CD8-positive, alpha-beta memory T cell (primary cell): ENCODE measurements at regions not wholly inside any gene's neighbourhood (a gene's known extent, or its start where the extent isn't known, plus 50 kb on each side); places are given as distances from the start of the nearest gene placed in this dataset.
A peak's percentile ranks its signal among the peaks of the same experiment; 100 is the strongest.
"Not testable (repeated sequence)": the region's sequence is repeated elsewhere in the genome, so short reads cannot be mapped to it uniquely, and the experiment has no call there.

Source experiments
- CTCF ChIA-PET: fragments of 350-600 bp; sonication (Branson Sonifier 250); formaldehyde crosslinking; loops from one replicate; lab custom pipeline; 2021; ENCODE audit warnings: antibody characterized with exemption; lab: Charles Lee
- POLR2A ChIA-PET: fragments of 350-600 bp; sonication (Branson Sonifier 250); formaldehyde crosslinking; loops from one replicate; lab custom pipeline; 2021; ENCODE audit warnings: antibody characterized with exemption; lab: Charles Lee
- DNase-seq, 5 donors: peaks; one replicate each; pipeline versions ENCODE4 v3.0.0 to v3.0.0-alpha.2; 2020 to 2022; ENCODE audit warnings: mixed read lengths in 1 of 5
- H3K27ac ChIP-seq: one replicate; pipeline ENCODE4 v1.7.0; 2013; ENCODE audit warnings: low read depth, mild to moderate bottlenecking, low read length, moderate library complexity
- H3K27me3 ChIP-seq: 2 replicates; pipeline ENCODE4 v1.7.0; 2013; ENCODE audit warnings: low read length, mild to moderate bottlenecking; ENCODE audit not compliant: insufficient read depth, poor library complexity, severe bottlenecking
- H3K36me3 ChIP-seq: 2 replicates; pipeline ENCODE4 v1.7.0; 2013; ENCODE audit warnings: mild to moderate bottlenecking, low read length, moderate library complexity; ENCODE audit not compliant: insufficient read depth
- H3K4me1 ChIP-seq: 2 replicates; pipeline ENCODE4 v1.7.0; 2013; ENCODE audit warnings: mild to moderate bottlenecking, low read length, moderate library complexity; ENCODE audit not compliant: insufficient read depth
- H3K4me3 ChIP-seq: 2 replicates; pipeline ENCODE4 v1.7.0; 2013; ENCODE audit warnings: mild to moderate bottlenecking, low read length
- H3K9me3 ChIP-seq: 2 replicates; pipeline ENCODE4 v1.7.0; 2013; ENCODE audit warnings: mild to moderate bottlenecking, low read length
- H3K27ac Mint-ChIP-seq, 8 donors: one replicate each; pipeline ENCODE4 v1.8.0; 2020 to 2021; ENCODE audit warnings: mixed read lengths in 8 of 8, mild to moderate bottlenecking in 6 of 8, inconsistent platforms in 3 of 8, moderate library complexity in 3 of 8
- H3K27me3 Mint-ChIP-seq, 2 donors: one replicate each; pipeline ENCODE4 v1.8.0; 2020 to 2021; ENCODE audit warnings: mixed read lengths in 2 of 2, mild to moderate bottlenecking in 1 of 2, moderate library complexity in 1 of 2
- H3K36me3 Mint-ChIP-seq, 3 donors: one replicate each; pipeline ENCODE4 v1.8.0; 2020 to 2021; ENCODE audit warnings: mixed read lengths in 3 of 3, inconsistent platforms in 1 of 3, mild to moderate bottlenecking in 1 of 3
- H3K4me1 Mint-ChIP-seq, 3 donors: one replicate each; pipeline ENCODE4 v1.8.0; 2020 to 2021; ENCODE audit warnings: mixed read lengths in 3 of 3, inconsistent platforms in 1 of 3, mild to moderate bottlenecking in 1 of 3
- H3K4me3 Mint-ChIP-seq, 7 donors: one replicate each; pipeline ENCODE4 v1.8.0; 2020 to 2021; ENCODE audit warnings: mixed read lengths in 7 of 7, mild to moderate bottlenecking in 6 of 7, moderate library complexity in 4 of 7, inconsistent platforms in 2 of 7
- H3K9me3 Mint-ChIP-seq, 5 donors: one replicate each; pipeline ENCODE4 v1.8.0; 2020 to 2022; ENCODE audit warnings: mixed read lengths in 5 of 5, mild to moderate bottlenecking in 3 of 5, moderate library complexity in 2 of 5, inconsistent platforms in 1 of 5

GRCh38 chr21:8992731-8993174 is 1528.6 kb upstream of the TPTE start:
- Mint-ChIP-seq H3K4me1 (no peaks in the 10 kb centered on the region), H3K27ac (peak overlapping the region in 1 of 8 donors; percentile 1), H3K36me3 (peaks cover 0 to 16% (median 0%) of the 10 kb centered on the region in 3 donors), H3K27me3 (peaks cover 25 to 47% of the 10 kb centered on the region in 2 donors), H3K4me3 (no peak overlapping the region), H3K9me3 (peaks cover 29 to 63% (median 43%) of the 10 kb centered on the region in 5 donors)
- no peaks in the 10 kb centered on the region for H3K36me3 ChIP-seq
- no peaks in the 10 kb centered on the region for H3K27me3 ChIP-seq
- ChIA-PET POLR2A (no interaction called here), CTCF (no interaction called here)
- no peaks in the 10 kb centered on the region for H3K4me1 ChIP-seq
- no peak overlapping the region for H3K4me3 ChIP-seq
- H3K9me3 ChIP-seq, result no peaks in the 10 kb centered on the region
- no peak overlapping the region for H3K27ac ChIP-seq
- no peak for DNase-seq

DNA sequence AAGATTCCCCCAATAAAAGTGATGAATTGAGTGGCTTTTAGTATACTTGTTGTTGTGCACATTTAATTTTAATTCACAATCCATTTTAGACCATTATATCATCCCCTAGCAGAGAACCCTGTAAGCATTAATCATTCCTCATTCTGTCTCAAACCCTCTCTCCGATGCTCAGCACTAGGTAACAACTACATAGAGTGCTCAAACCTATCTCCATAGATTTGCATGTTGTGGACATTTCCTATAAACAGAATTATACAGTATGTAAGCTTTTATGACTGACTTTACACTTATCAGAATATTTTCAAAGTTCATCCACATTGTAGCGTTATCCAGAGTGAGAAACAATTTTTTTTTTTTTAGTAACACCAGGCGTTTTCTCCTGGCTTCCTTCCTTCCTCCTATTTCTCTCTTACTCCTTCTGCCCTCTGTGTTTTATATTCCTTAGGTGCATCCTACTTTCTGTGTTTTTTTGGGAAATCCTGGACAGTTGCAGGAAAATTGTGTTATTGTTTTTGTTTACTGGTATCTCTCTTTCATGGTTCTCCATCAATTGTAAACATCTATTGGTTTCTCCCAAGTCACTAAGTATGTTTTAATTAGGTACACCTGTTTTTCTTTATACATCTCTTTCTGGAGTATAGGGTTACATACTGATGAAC is 1528.0 kb upstream of the TPTE start:
- H3K27me3 ChIP-seq, result no peaks in the 10 kb centered on the region
- DNase-seq, result no peak
- Mint-ChIP-seq H3K4me3 (no peak overlapping the region), H3K27me3 (peaks cover 25 to 47% of the 10 kb centered on the region in 2 donors), H3K9me3 (peaks cover 30 to 63% (median 43%) of the 10 kb centered on the region in 5 donors), H3K36me3 (peaks cover 0 to 16% (median 0%) of the 10 kb centered on the region in 3 donors), H3K27ac (no peak overlapping the region), H3K4me1 (no peaks in the 10 kb centered on the region)
- H3K9me3 ChIP-seq, result no peaks in the 10 kb centered on the region
- CTCF ChIA-PET, result no interaction called here
- no peak overlapping the region for H3K4me3 ChIP-seq
- no peaks in the 10 kb centered on the region for H3K36me3 ChIP-seq
- H3K27ac ChIP-seq, result no peak overlapping the region
- POLR2A ChIA-PET, result no interaction called here
- no peaks in the 10 kb centered on the region for H3K4me1 ChIP-seq

- Mint-ChIP-seq H3K4me1 (no peaks in the 10 kb centered on the region), H3K4me3 (no peak overlapping the region), H3K36me3 (peaks cover 0 to 16% (median 0%) of the 10 kb centered on the region in 3 donors), H3K27me3 (peaks cover 25 to 47% of the 10 kb centered on the region in 2 donors), H3K27ac (no peak overlapping the region), H3K9me3 (peaks cover 30 to 58% (median 40%) of the 10 kb centered on the region in 5 donors)
- Histone ChIP-seq H3K36me3 (no peaks in the 10 kb centered on the region), H3K27me3 (no peaks in the 10 kb centered on the region), H3K9me3 (no peaks in the 10 kb centered on the region), H3K27ac (no peak overlapping the region), H3K4me3 (no peak overlapping the region), H3K4me1 (no peaks in the 10 kb centered on the region)
- no peak for DNase-seq
- CTCF ChIA-PET, result no interaction called here
- POLR2A ChIA-PET, result no interaction called here
Observed at GRCh38 chr21:8993943-8994639, 1527.3 kb upstream of the TPTE start.

DNA sequence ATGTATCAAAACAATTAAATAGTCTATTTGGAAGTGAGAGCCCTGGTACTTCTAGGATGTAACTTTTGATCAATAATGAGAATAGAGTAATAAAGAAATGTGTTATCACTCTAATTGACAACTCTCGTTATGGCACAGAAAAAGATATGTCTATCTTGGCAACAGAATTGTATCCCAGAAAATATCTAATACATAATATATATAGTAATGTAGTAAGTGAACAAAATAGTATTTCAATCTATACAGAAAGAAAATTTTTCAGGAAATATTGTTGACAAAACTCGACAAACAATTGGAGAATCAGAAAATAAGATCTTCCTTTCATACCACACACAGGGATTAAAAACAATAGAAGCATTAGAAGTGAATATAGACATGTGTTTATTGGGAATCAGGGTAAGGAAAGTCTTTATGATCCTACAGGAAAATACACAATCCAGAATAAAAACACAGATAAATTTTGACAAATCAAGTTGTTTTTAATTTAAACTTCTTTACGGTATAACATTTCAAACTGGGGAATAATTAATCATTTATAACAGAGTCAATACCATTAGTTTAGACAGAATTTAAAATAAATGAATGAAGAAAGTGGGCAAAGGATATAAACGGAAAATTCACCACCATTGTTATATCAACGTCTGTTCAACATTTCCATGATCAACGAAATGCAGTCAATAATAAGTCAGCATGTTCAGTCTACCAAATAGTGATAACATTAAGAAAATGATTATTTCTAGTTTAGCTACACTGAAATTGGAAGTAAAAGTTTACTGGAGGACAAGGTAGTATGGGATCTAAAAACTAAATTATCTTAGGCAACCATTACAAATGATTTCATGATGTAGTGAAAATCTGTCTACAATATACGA is 1526.5 kb upstream of the TPTE start:
- Histone ChIP-seq H3K9me3 (no peaks in the 10 kb centered on the region), H3K4me3 (no peak overlapping the region), H3K36me3 (no peaks in the 10 kb centered on the region), H3K27me3 (no peaks in the 10 kb centered on the region), H3K27ac (no peak overlapping the region), H3K4me1 (no peaks in the 10 kb centered on the region)
- Mint-ChIP-seq H3K4me3 (no peak overlapping the region), H3K4me1 (no peaks in the 10 kb centered on the region), H3K9me3 (peaks cover 31 to 57% (median 39%) of the 10 kb centered on the region in 5 donors), H3K27ac (no peak overlapping the region), H3K27me3 (peaks cover 25 to 47% of the 10 kb centered on the region in 2 donors), H3K36me3 (peaks cover 0 to 16% (median 0%) of the 10 kb centered on the region in 3 donors)
- POLR2A ChIA-PET, result no interaction called here
- no peak for DNase-seq
- CTCF ChIA-PET, result no interaction called here

GRCh38 chr21:8996487-8996968 is 1524.9 kb upstream of the TPTE start:
- POLR2A ChIA-PET, CTCF ChIA-PET, H3K27ac ChIP-seq, H3K4me1 ChIP-seq, H3K36me3 ChIP-seq, H3K4me3 ChIP-seq, DNase-seq, H3K27me3 ChIP-seq, H3K27ac Mint-ChIP-seq, H3K4me3 Mint-ChIP-seq, H3K9me3 ChIP-seq, H3K4me1 Mint-ChIP-seq: not testable (repeated sequence)
- Mint-ChIP-seq H3K27me3 (peaks cover 20 to 36% of the 10 kb centered on the region in 2 donors), H3K9me3 (peaks cover 27 to 53% (median 37%) of the 10 kb centered on the region in 5 donors), H3K36me3 (peaks cover 0 to 11% (median 0%) of the 10 kb centered on the region in 3 donors)

DNA sequence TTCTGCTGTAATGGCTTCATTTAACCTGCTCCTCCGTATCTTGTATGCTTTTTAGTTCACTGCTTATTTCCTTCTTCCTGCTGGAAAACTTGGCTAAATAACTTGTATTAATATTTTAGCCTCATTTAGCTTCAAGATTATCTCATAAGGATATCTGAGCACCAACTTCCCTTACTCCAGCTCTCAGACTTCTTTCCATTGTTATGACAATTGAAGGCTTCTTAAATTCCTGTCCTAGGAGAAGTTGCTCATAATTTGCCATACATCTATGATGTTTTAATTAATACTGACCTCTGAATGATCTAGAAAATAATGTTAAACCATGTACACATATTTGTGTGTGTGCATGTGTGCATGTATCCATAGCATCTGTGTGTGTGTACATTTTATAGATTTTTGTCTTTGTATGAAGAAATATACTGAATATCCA is 1524.4 kb upstream of the TPTE start:
- peaks cover 23 to 50% (median 37%) of the 10 kb centered on the region in 5 donors for H3K9me3 Mint-ChIP-seq
- CTCF ChIA-PET, result no interaction called here
- POLR2A ChIA-PET, result no interaction called here

GRCh38 chr21:8997443-8998390 is 1523.7 kb upstream of the TPTE start:
- DNase-seq, H3K27me3 ChIP-seq, H3K36me3 ChIP-seq, H3K27ac ChIP-seq, H3K4me1 Mint-ChIP-seq, CTCF ChIA-PET, H3K4me3 Mint-ChIP-seq, H3K4me3 ChIP-seq, H3K36me3 Mint-ChIP-seq, H3K9me3 ChIP-seq, H3K4me1 ChIP-seq, H3K27ac Mint-ChIP-seq, POLR2A ChIA-PET: not testable (repeated sequence)
- Mint-ChIP-seq H3K9me3 (peaks cover 21 to 49% (median 37%) of the 10 kb centered on the region in 5 donors), H3K27me3 (peaks cover 10 to 24% of the 10 kb centered on the region in 2 donors)

More for the DNA sequence above, 1524.4 kb upstream of the TPTE start:
- Histone ChIP-seq H3K27me3 (no peaks in the 10 kb centered on the region), H3K9me3 (no peaks in the 10 kb centered on the region), H3K4me3 (no peak overlapping the region), H3K4me1 (no peaks in the 10 kb centered on the region), H3K36me3 (no peaks in the 10 kb centered on the region), H3K27ac (no peak overlapping the region)
- Mint-ChIP-seq H3K36me3 (peaks cover 0 to 7% (median 0%) of the 10 kb centered on the region in 3 donors), H3K4me3 (no peak overlapping the region), H3K27me3 (peaks cover 15 to 31% of the 10 kb centered on the region in 2 donors), H3K27ac (no peak overlapping the region), H3K4me1 (no peaks in the 10 kb centered on the region)
- no peak for DNase-seq
